Bronchial epithelial cell (primary cell): ENCODE measurements at regions not wholly inside any gene's neighbourhood (a gene's known extent, or its start where the extent isn't known, plus 50 kb on each side); places are given as distances from the start of the nearest gene placed in this dataset.
"Not testable (repeated sequence)": the region's sequence is repeated elsewhere in the genome, so short reads cannot be mapped to it uniquely, and the experiment has no call there.

ENCODE experiments used
- DNase-seq: peaks from one replicate; pipeline ENCODE4 v3.0.0-alpha.2; 2010; ENCODE audit warnings: low read depth
- FAIRE-seq: peaks from 2 replicates; lab custom pipeline; 2011; peaks lifted over from hg19 to GRCh38; lab: Jason Lieb, UNC
- H3K27me3 ChIP-seq: 2 replicates; pipeline ENCODE4 v1.5.1; 2011; ENCODE audit warnings: low read length; ENCODE audit not compliant: control insufficient read depth, insufficient read depth
- H3K36me3 ChIP-seq: 2 replicates; pipeline ENCODE4 v1.5.1; 2011; ENCODE audit warnings: low read length; ENCODE audit not compliant: control insufficient read depth, insufficient read depth
- H3K4me3 ChIP-seq: 2 replicates; pipeline ENCODE4 v1.5.1; 2011; ENCODE audit warnings: mild to moderate bottlenecking, low read depth, low read length, control low read depth
- CTCF ChIP-seq: IDR thresholded peaks from 2 replicates; pipeline ENCODE4 v1.5.1; 2011; ENCODE audit warnings: mild to moderate bottlenecking, moderate library complexity, low read length, control low read depth, inconsistent platforms; ENCODE audit not compliant: insufficient read depth, severe bottlenecking

- DNase-seq (no peak), FAIRE-seq (no peak)
- Histone ChIP-seq H3K4me3 (no peak overlapping the region), H3K27me3 (no peaks in the 10 kb centered on the region), H3K36me3 (no peaks in the 10 kb centered on the region)
- TF ChIP-seq CTCF = no peak
Measured at GRCh38 chr2:94753466-94753998, 117.7 kb upstream of the TEKT4 start.

- no peak for DNase-seq
- no peaks in the 10 kb centered on the region for H3K27me3 ChIP-seq
- H3K4me3 ChIP-seq = no peak overlapping the region
- FAIRE-seq = no peak
- H3K36me3 ChIP-seq = no peaks in the 10 kb centered on the region
- no peak for TF ChIP-seq CTCF
Measured at GRCh38 chr2:94758546-94758945, 112.7 kb upstream of the TEKT4 start.

GRCh38 chr2:94759211-94759610, 112.0 kb upstream of the TEKT4 start:
- DNase-seq (no peak), FAIRE-seq (no peak)
- no peaks in the 10 kb centered on the region for H3K27me3 ChIP-seq
- no peak for TF ChIP-seq CTCF
- H3K4me3 ChIP-seq = no peak overlapping the region
- no peaks in the 10 kb centered on the region for H3K36me3 ChIP-seq

GRCh38 chr2:94762600-94762999, 108.6 kb upstream of the TEKT4 start:
- Histone ChIP-seq H3K4me3 (no peak overlapping the region), H3K36me3 (no peaks in the 10 kb centered on the region), H3K27me3 (no peaks in the 10 kb centered on the region)
- TF ChIP-seq CTCF = no peak
- no peak for DNase-seq
- FAIRE-seq = no peak

- Histone ChIP-seq H3K36me3 (no peaks in the 10 kb centered on the region), H3K4me3 (no peak overlapping the region), H3K27me3 (no peaks in the 10 kb centered on the region)
- no peak for FAIRE-seq
- DNase-seq = no peak
- TF ChIP-seq CTCF = no peak
Measured at GRCh38 chr2:94763318-94763717, 107.9 kb upstream of the TEKT4 start.

GRCh38 chr2:94764331-94764730, 106.9 kb upstream of the TEKT4 start:
- H3K27me3 ChIP-seq, FAIRE-seq, H3K36me3 ChIP-seq, DNase-seq, H3K4me3 ChIP-seq: not testable (repeated sequence)
